ENCODE measurements at regions not wholly inside any gene's neighbourhood (a gene's known extent, or its start where the extent isn't known, plus 50 kb on each side); places are given as distances from the start of the nearest gene placed in this dataset.

- TF ChIP-seq CTCF (IDR thresholded peaks at IDR 0.05; ENCODE audit: low read depth, low read length) (no peak), EZH2phosphoT487 (IDR thresholded peaks at IDR 0.05; ENCODE audit: low read depth) (no peak)
These were observed 511.7 kb upstream of the MIR17HG start for GRCh38 chr13:90835826-90836225.

All from OCI-LY3 (cell line).